Trophoblast cell (in vitro differentiated cells and primary cell): ENCODE measurements at regions not wholly inside any gene's neighbourhood (a gene's known extent, or its start where the extent isn't known, plus 50 kb on each side); places are given as distances from the start of the nearest gene placed in this dataset.

Experiments
- DNase-seq, 2 donors: peaks; one replicate each; pipeline ENCODE4 v3.0.0-alpha.2; 2016
- H2AFZ ChIP-seq: 2 replicates; pipeline ENCODE4 v1.6.1; 2013; ENCODE audit warnings: low read length, moderate library complexity, mild to moderate bottlenecking; ENCODE audit not compliant: insufficient read depth, poor library complexity
- H2AK5ac ChIP-seq: 2 replicates; pipeline ENCODE4 v1.6.1; 2013; ENCODE audit warnings: mild to moderate bottlenecking, low read length
- H2BK120ac ChIP-seq: 2 replicates; pipeline ENCODE4 v1.6.1; 2013; ENCODE audit warnings: low read length, mild to moderate bottlenecking, moderate library complexity; ENCODE audit not compliant: insufficient read depth, poor library complexity
- H2BK12ac ChIP-seq: 2 replicates; pipeline ENCODE4 v1.6.1; 2013; ENCODE audit warnings: mild to moderate bottlenecking, low read length, moderate library complexity
- H2BK5ac ChIP-seq: 2 replicates; pipeline ENCODE4 v1.6.1; 2013; ENCODE audit warnings: low read length, low read depth, moderate library complexity, mild to moderate bottlenecking; ENCODE audit not compliant: poor library complexity
- H3K14ac ChIP-seq: 2 replicates; pipeline ENCODE4 v1.6.1; 2013; ENCODE audit warnings: mild to moderate bottlenecking, low read length
- H3K18ac ChIP-seq: 2 replicates; pipeline ENCODE4 v1.6.1; 2013; ENCODE audit warnings: mild to moderate bottlenecking, low read length
- H3K23ac ChIP-seq: 2 replicates; pipeline ENCODE4 v1.6.1; 2013; ENCODE audit warnings: low read length
- H3K27ac ChIP-seq: 2 replicates; pipeline ENCODE4 v1.5.1; 2013; ENCODE audit warnings: low read depth, mild to moderate bottlenecking, inconsistent platforms, low read length, moderate library complexity
- H3K27me3 ChIP-seq: 2 replicates; pipeline ENCODE4 v1.6.1; 2013; ENCODE audit warnings: inconsistent platforms, mild to moderate bottlenecking, low read length, moderate library complexity; ENCODE audit not compliant: insufficient read depth
- H3K36me3 ChIP-seq, 2 experiments: 1 replicate in 1 of 2; 2 replicates in 1 of 2; pipeline ENCODE4 v1.6.1; 2013; ENCODE audit warnings: low read length in 2 of 2, mild to moderate bottlenecking in 2 of 2, moderate library complexity in 1 of 2; ENCODE audit not compliant: insufficient read depth in 2 of 2, control insufficient read depth in 1 of 2
- H3K4ac ChIP-seq: 2 replicates; pipeline ENCODE4 v1.6.1; 2013; ENCODE audit warnings: low read depth, mild to moderate bottlenecking, low read length, moderate library complexity
- H3K4me1 ChIP-seq, 2 experiments: 1 replicate in 1 of 2; 2 replicates in 1 of 2; pipeline ENCODE4 v1.6.1; 2013; ENCODE audit warnings: low read length in 2 of 2, mild to moderate bottlenecking in 2 of 2, moderate library complexity in 1 of 2; ENCODE audit not compliant: insufficient read depth in 2 of 2, control insufficient read depth in 1 of 2
- H3K4me2 ChIP-seq: 2 replicates; pipeline ENCODE4 v1.6.1; 2013; ENCODE audit warnings: inconsistent platforms, mild to moderate bottlenecking, low read length, moderate library complexity
- H3K4me3 ChIP-seq: 2 replicates; pipeline ENCODE4 v1.5.1; 2013; ENCODE audit warnings: mild to moderate bottlenecking, low read depth, low read length, inconsistent platforms
- H3K79me1 ChIP-seq: one replicate; pipeline ENCODE4 v1.6.1; 2013; ENCODE audit warnings: low read length
- H3K79me2 ChIP-seq: 2 replicates; pipeline ENCODE4 v1.6.1; 2013; ENCODE audit warnings: low read length, mild to moderate bottlenecking; ENCODE audit not compliant: control insufficient read depth, insufficient read depth, poor library complexity
- H3K9ac ChIP-seq: 2 replicates; pipeline ENCODE4 v1.6.1; 2013; ENCODE audit warnings: mild to moderate bottlenecking, low read length
- H3K9me3 ChIP-seq: 2 replicates; pipeline ENCODE4 v1.6.1; 2013; ENCODE audit warnings: low read depth, mild to moderate bottlenecking, control low read depth, inconsistent platforms, low read length; ENCODE audit not compliant: insufficient read depth
- H4K12ac ChIP-seq: 2 replicates; pipeline ENCODE4 v1.6.1; 2013; ENCODE audit warnings: low read depth, mild to moderate bottlenecking, low read length, moderate library complexity
- H4K8ac ChIP-seq: 2 replicates; pipeline ENCODE4 v1.6.1; 2013; ENCODE audit warnings: low read depth, mild to moderate bottlenecking, low read length, moderate library complexity
- H4K91ac ChIP-seq: one replicate; pipeline ENCODE4 v1.6.1; 2013; ENCODE audit warnings: low read depth, mild to moderate bottlenecking, low read length, moderate library complexity
- WGBS: extraction: QIAGEN DNeasy Blood & Tissue Kit; methylation state at CpG from one replicate; pipeline ENCODE4 v1.1.7; 2013; ENCODE audit warnings: missing lambda C conversion rate; ENCODE audit not compliant: insufficient read length, insufficient coverage; ENCODE audit errors: extremely low coverage; 5-methylcytosine and 5-hydroxymethylcytosine counted together

GRCh38 chr18:78719821-78720220 is 259.8 kb upstream of the SALL3 start:
- Histone ChIP-seq H3K14ac (no peak overlapping the region), H3K27ac (no peak overlapping the region), H2BK120ac (no peak overlapping the region), H3K18ac (no peak overlapping the region), H2AK5ac (no peak overlapping the region), H3K79me2 (no peaks in the 10 kb centered on the region), H4K12ac (no peak overlapping the region), H2AFZ (no peak overlapping the region), H3K79me1 (no peaks in the 10 kb centered on the region), H4K8ac (no peak overlapping the region), H3K9ac (no peak overlapping the region), H3K36me3 (no peaks in the 10 kb centered on the region), H2BK5ac (no peak overlapping the region), H3K9me3 (peaks cover 13% of the 10 kb centered on the region), H3K4me2 (no peak overlapping the region), H4K91ac (no peak overlapping the region), H3K4ac (no peak overlapping the region), H3K23ac (no peak overlapping the region), H3K4me3 (no peak overlapping the region), H2BK12ac (no peak overlapping the region), H3K27me3 (no peaks in the 10 kb centered on the region), H3K4me1 (peaks cover 3 to 8% of the 10 kb centered on the region in 2 experiments)
- WGBS: no CpG with 5 or more reads among the region's 11 CpGs
- DNase-seq: no peak

- H2BK120ac ChIP-seq: no peak overlapping the region
- no peak overlapping the region for H2BK12ac ChIP-seq
- peaks cover 3 to 8% of the 10 kb centered on the region in 2 experiments for H3K4me1 ChIP-seq
- H3K4me3 ChIP-seq: no peak overlapping the region
- no peak overlapping the region for H4K8ac ChIP-seq
- H2AFZ ChIP-seq: no peak overlapping the region
- H3K9ac ChIP-seq: no peak overlapping the region
- H2AK5ac ChIP-seq: no peak overlapping the region
- H3K14ac ChIP-seq: no peak overlapping the region
- H3K4me2 ChIP-seq: no peak overlapping the region
- no peak overlapping the region for H2BK5ac ChIP-seq
- no peak overlapping the region for H4K91ac ChIP-seq
- no peak overlapping the region for H3K23ac ChIP-seq
- no peaks in the 10 kb centered on the region for H3K79me2 ChIP-seq
- WGBS: no CpG with 5 or more reads among the region's 33 CpGs
- H3K4ac ChIP-seq: no peak overlapping the region
- H3K18ac ChIP-seq: no peak overlapping the region
- no peak for DNase-seq
- H3K36me3 ChIP-seq: no peaks in the 10 kb centered on the region
- no peak overlapping the region for H3K27ac ChIP-seq
- no peak overlapping the region for H4K12ac ChIP-seq
- H3K79me1 ChIP-seq: no peaks in the 10 kb centered on the region
- peaks cover 13% of the 10 kb centered on the region for H3K9me3 ChIP-seq
- H3K27me3 ChIP-seq: no peaks in the 10 kb centered on the region
These were observed 259.0 kb upstream of the SALL3 start for GRCh38 chr18:78720456-78721237.

GRCh38 chr18:78721238-78721875 is 258.3 kb upstream of the SALL3 start:
- Histone ChIP-seq H3K36me3 (no peaks in the 10 kb centered on the region), H4K12ac (no peak overlapping the region)
- no CpG with 5 or more reads among the region's 22 CpGs for WGBS

GRCh38 chr18:78721981-78722380 is 257.6 kb upstream of the SALL3 start:
- no peak for DNase-seq
- no peak overlapping the region for H3K23ac ChIP-seq
- no peak overlapping the region for H4K12ac ChIP-seq
- H3K18ac ChIP-seq: no peak overlapping the region
- H3K4ac ChIP-seq: no peak overlapping the region
- no peak overlapping the region for H3K27ac ChIP-seq
- no peak overlapping the region for H3K4me3 ChIP-seq
- no CpG with 5 or more reads among the region's 9 CpGs for WGBS
- H2BK120ac ChIP-seq: no peak overlapping the region
- H3K79me2 ChIP-seq: no peaks in the 10 kb centered on the region
- no peak overlapping the region for H3K4me2 ChIP-seq
- H3K79me1 ChIP-seq: no peaks in the 10 kb centered on the region
- no peak overlapping the region for H3K14ac ChIP-seq
- no peak overlapping the region for H2AFZ ChIP-seq
- peaks cover 10% of the 10 kb centered on the region for H3K9me3 ChIP-seq
- peaks cover 3 to 8% of the 10 kb centered on the region in 2 experiments for H3K4me1 ChIP-seq
- H2BK5ac ChIP-seq: no peak overlapping the region
- no peak overlapping the region for H4K8ac ChIP-seq
- no peak overlapping the region for H4K91ac ChIP-seq
- no peak overlapping the region for H2AK5ac ChIP-seq
- no peaks in the 10 kb centered on the region for H3K27me3 ChIP-seq
- H2BK12ac ChIP-seq: no peak overlapping the region
- no peaks in the 10 kb centered on the region for H3K36me3 ChIP-seq
- H3K9ac ChIP-seq: no peak overlapping the region

More at GRCh38 chr18:78721238-78721875, 258.3 kb upstream of the SALL3 start:
- H3K9ac ChIP-seq: no peak overlapping the region
- no peaks in the 10 kb centered on the region for H3K27me3 ChIP-seq
- H3K79me2 ChIP-seq: no peaks in the 10 kb centered on the region
- no peak overlapping the region for H3K27ac ChIP-seq
- no peak overlapping the region for H2BK5ac ChIP-seq
- H3K4me3 ChIP-seq: no peak overlapping the region
- H3K18ac ChIP-seq: no peak overlapping the region
- H2BK120ac ChIP-seq: no peak overlapping the region
- H2AFZ ChIP-seq: no peak overlapping the region
- no peak for DNase-seq
- peaks cover 3 to 8% of the 10 kb centered on the region in 2 experiments for H3K4me1 ChIP-seq
- H2AK5ac ChIP-seq: no peak overlapping the region
- H3K14ac ChIP-seq: no peak overlapping the region
- H2BK12ac ChIP-seq: no peak overlapping the region
- H4K8ac ChIP-seq: no peak overlapping the region
- no peak overlapping the region for H3K23ac ChIP-seq
- no peak overlapping the region for H3K4me2 ChIP-seq
- no peaks in the 10 kb centered on the region for H3K79me1 ChIP-seq
- H3K4ac ChIP-seq: no peak overlapping the region
- H3K9me3 ChIP-seq: peaks cover 13% of the 10 kb centered on the region
- no peak overlapping the region for H4K91ac ChIP-seq
